ENCODE measurements at regions not wholly inside any gene's neighbourhood (a gene's known extent, or its start where the extent isn't known, plus 50 kb on each side); places are given as distances from the start of the nearest gene placed in this dataset.

- DNase-seq = no peak
Observed at GRCh38 chr6:167494698-167495435, 170.0 kb downstream of the TTLL2 start.

- peak in 12 of 14 donors; percentile 9 to 71 (median 48) for DNase-seq
Observed at GRCh38 chr6:167495506-167496401, 170.9 kb downstream of the TTLL2 start.

GRCh38 chr6:167496707-167497106 is 171.8 kb downstream of the TTLL2 start:
- no peak for DNase-seq

- no peak for DNase-seq
Observed at GRCh38 chr6:167497428-167498056, 172.7 kb downstream of the TTLL2 start.

GRCh38 chr6:167499161-167499660 is 174.3 kb downstream of the TTLL2 start:
- no peak for DNase-seq

GRCh38 chr6:167500961-167501360 is 176.1 kb downstream of the TTLL2 start:
- DNase-seq = no peak

GRCh38 chr6:167501831-167502385 is 177.0 kb downstream of the TTLL2 start:
- no peak for DNase-seq

GRCh38 chr6:167502471-167502870 is 177.6 kb downstream of the TTLL2 start:
- no peak for DNase-seq

- DNase-seq = no peak
Observed at GRCh38 chr6:167504385-167504961, 179.6 kb downstream of the TTLL2 start.

GRCh38 chr6:167505199-167505598 is 180.3 kb downstream of the TTLL2 start:
- no peak for DNase-seq

GRCh38 chr6:167505782-167506181 is 180.9 kb downstream of the TTLL2 start:
- no peak for DNase-seq

- no peak for DNase-seq
Observed at GRCh38 chr6:167506443-167507301, 181.8 kb downstream of the TTLL2 start.

GRCh38 chr6:167507376-167507945 is 182.6 kb downstream of the TTLL2 start:
- DNase-seq = no peak

- no peak for DNase-seq
Observed at GRCh38 chr6:167508919-167509852, 184.3 kb downstream of the TTLL2 start.

GRCh38 chr6:167509853-167510220 is 185.0 kb downstream of the TTLL2 start:
- no peak for DNase-seq

GRCh38 chr6:167510648-167511047 is 185.8 kb downstream of the TTLL2 start:
- no peak for DNase-seq

GRCh38 chr6:167512696-167513375 is 187.9 kb downstream of the TTLL2 start:
- DNase-seq = no peak

- no peak for DNase-seq
Observed at GRCh38 chr6:167513778-167514177, 188.9 kb downstream of the TTLL2 start.

- no peak for DNase-seq
Observed at GRCh38 chr6:167514524-167514923, 189.6 kb downstream of the TTLL2 start.
